Transverse colon (tissue), 4 donors: ENCODE measurements at regions not wholly inside any gene's neighbourhood (a gene's known extent, or its start where the extent isn't known, plus 50 kb on each side); places are given as distances from the start of the nearest gene placed in this dataset.

Experiments
- DNase-seq: peaks from one replicate; pipeline ENCODE4 v3.0.0-alpha.2; 2019
- H3K27ac ChIP-seq, 4 donors: fragments of 200-600 bp; sonication (generic); 2 replicates each; pipeline ENCODE4 v1.5.1; 2016 to 2018; ENCODE audit warnings: inconsistent platforms in 4 of 4
- H3K27me3 ChIP-seq: fragments of 200-600 bp; sonication (generic); 2 replicates; pipeline ENCODE4 v1.5.1; 2017; ENCODE audit warnings: inconsistent platforms
- H3K36me3 ChIP-seq, 4 donors: fragments of 200-600 bp; sonication (generic); 2 replicates each; pipeline ENCODE4 v1.5.1; 2017 to 2019; ENCODE audit warnings: inconsistent platforms in 4 of 4
- H3K4me1 ChIP-seq, 4 donors: fragments of 200-600 bp; sonication (generic); 2 replicates each; pipeline ENCODE4 v1.5.1; 2017 to 2020; ENCODE audit warnings: inconsistent platforms in 4 of 4
- H3K4me3 ChIP-seq, 4 donors: fragments of 200-600 bp; sonication (generic); 1 replicate in 1 of 4; 2 replicates in 3 of 4; pipeline versions ENCODE4 v1.5.1 to v1.6.1; 2017 to 2019; ENCODE audit warnings: inconsistent platforms in 4 of 4
- H3K9me3 ChIP-seq, 2 donors: fragments of 200-600 bp; sonication (generic); 2 replicates each; pipeline ENCODE4 v1.5.1; 2017 to 2019; ENCODE audit warnings: inconsistent platforms in 2 of 2
- EP300 ChIP-seq: sonication (generic); formaldehyde crosslinking; IDR thresholded peaks from one replicate; pipeline ENCODE4 v1.6.1; 2017; ENCODE audit warnings: antibody characterized with exemption, low read depth
- POLR2A ChIP-seq: fragments of 450-650 bp; IDR thresholded peaks from one replicate; pipeline ENCODE4 v1.6.1; 2016; ENCODE audit warnings: antibody characterized with exemption, mild to moderate bottlenecking, moderate library complexity
- POLR2AphosphoS5 ChIP-seq, 3 donors: sonication (generic); formaldehyde crosslinking; IDR thresholded peaks; one replicate each; pipeline ENCODE4 v1.6.1; 2016; ENCODE audit warnings: antibody characterized with exemption in 3 of 3
- WGBS, 2 donors: methylation state at CpG; one replicate each; pipeline ENCODE4 v1.1.5; 2018; ENCODE audit warnings: low coverage in 1 of 2; 5-methylcytosine and 5-hydroxymethylcytosine counted together
- in situ Hi-C, 4 donors: fragments of 200-750 bp; cut with MboI; loops; one replicate each; pipeline versions ENCODE4 v1.15.0 to v1.15.1; 2017; ENCODE audit warnings: low sequenced_read_pairs in 3 of 4, low pct_ligation_motif_present in 1 of 4, low pct_unique_long_range_greater_than_20kb in 1 of 4
- intact Hi-C: fragments of 100-400 bp; cut with DNase I; formaldehyde crosslinking; loops from one replicate; pipeline ENCODE4 v1.15.1; 2023; ENCODE audit warnings: low total_unique reads
- TF ChIP-seq, protein P1 (sequence below), 5 experiments: fragments of 200-600 bp in 3 of 5; fragments of 450-650 bp in 2 of 5; sonication (generic) in 3 of 5; IDR thresholded peaks; 1 replicate in 2 of 5; 2 replicates in 3 of 5; pipeline ENCODE4 v1.5.1; 2016 to 2017; ENCODE audit warnings: antibody characterized with exemption in 5 of 5, inconsistent platforms in 3 of 5, mild to moderate bottlenecking in 2 of 5, moderate library complexity in 1 of 5

DNA sequence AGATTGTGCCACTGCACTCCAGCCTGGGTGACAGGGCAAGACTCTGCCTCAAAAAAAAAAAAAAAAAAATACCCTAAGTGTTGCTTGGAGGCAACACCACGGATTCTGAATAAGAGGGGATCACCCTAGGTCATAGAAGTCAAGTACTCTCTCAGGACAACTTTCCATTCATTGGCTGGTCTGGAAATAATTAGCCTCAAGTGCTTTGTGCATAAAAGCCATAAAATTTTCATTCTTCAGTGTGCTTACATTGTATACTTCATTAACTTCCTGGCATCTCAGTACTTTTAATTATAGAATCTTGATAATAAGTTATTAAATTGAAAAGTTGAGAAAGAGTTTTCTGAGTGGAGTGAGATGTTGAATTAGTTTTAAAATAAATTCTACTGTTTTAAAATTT is 876.1 kb upstream of the FAM98A start:
- no peak for DNase-seq
- 17% methylated on average over 1 of the region's 1 CpG; no CpG with 5 or more reads in 1 of the 2 donors for WGBS, 2 donors
- Histone ChIP-seq H3K4me1 (no peaks in the 10 kb centered on the region), H3K36me3 (no peaks in the 10 kb centered on the region), H3K9me3 (no peaks in the 10 kb centered on the region), H3K27me3 (no peaks in the 10 kb centered on the region), H3K27ac (no peak overlapping the region), H3K4me3 (no peak overlapping the region)
- intact Hi-C loops, result no loop called here
- in situ Hi-C loops, result no loop called here
- TF ChIP-seq, protein P1, sequence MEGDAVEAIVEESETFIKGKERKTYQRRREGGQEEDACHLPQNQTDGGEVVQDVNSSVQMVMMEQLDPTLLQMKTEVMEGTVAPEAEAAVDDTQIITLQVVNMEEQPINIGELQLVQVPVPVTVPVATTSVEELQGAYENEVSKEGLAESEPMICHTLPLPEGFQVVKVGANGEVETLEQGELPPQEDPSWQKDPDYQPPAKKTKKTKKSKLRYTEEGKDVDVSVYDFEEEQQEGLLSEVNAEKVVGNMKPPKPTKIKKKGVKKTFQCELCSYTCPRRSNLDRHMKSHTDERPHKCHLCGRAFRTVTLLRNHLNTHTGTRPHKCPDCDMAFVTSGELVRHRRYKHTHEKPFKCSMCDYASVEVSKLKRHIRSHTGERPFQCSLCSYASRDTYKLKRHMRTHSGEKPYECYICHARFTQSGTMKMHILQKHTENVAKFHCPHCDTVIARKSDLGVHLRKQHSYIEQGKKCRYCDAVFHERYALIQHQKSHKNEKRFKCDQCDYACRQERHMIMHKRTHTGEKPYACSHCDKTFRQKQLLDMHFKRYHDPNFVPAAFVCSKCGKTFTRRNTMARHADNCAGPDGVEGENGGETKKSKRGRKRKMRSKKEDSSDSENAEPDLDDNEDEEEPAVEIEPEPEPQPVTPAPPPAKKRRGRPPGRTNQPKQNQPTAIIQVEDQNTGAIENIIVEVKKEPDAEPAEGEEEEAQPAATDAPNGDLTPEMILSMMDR (IDR thresholded peaks at IDR 0.05), result no peak
- no peak for TF ChIP-seq POLR2AphosphoS5 (IDR thresholded peaks at IDR 0.05)
- TF ChIP-seq EP300, result no peak
- TF ChIP-seq POLR2A, result no peak

GRCh38 chr2:34474646-34475045 is 875.5 kb upstream of the FAM98A start:
- Histone ChIP-seq H3K27ac (no peak overlapping the region), H3K27me3 (no peaks in the 10 kb centered on the region), H3K9me3 (no peaks in the 10 kb centered on the region), H3K36me3 (no peaks in the 10 kb centered on the region), H3K4me1 (no peaks in the 10 kb centered on the region), H3K4me3 (no peak overlapping the region)
- WGBS, 2 donors, result 70% methylated on average over 1 of the region's 1 CpG; no CpG with 5 or more reads in 1 of the 2 donors
- DNase-seq, result no peak
- in situ Hi-C loops, result loop anchor here in 1 of 4 donors (5.0 kb wide), 1 partner anchor 38 kb away; no protein-coding TSS in a partner anchor
- no peak for TF ChIP-seq POLR2A
- TF ChIP-seq, protein P1 (IDR thresholded peaks at IDR 0.05), result no peak
- no peak for TF ChIP-seq EP300
- no peak for TF ChIP-seq POLR2AphosphoS5 (IDR thresholded peaks at IDR 0.05)
- intact Hi-C loops, result no loop called here

DNA sequence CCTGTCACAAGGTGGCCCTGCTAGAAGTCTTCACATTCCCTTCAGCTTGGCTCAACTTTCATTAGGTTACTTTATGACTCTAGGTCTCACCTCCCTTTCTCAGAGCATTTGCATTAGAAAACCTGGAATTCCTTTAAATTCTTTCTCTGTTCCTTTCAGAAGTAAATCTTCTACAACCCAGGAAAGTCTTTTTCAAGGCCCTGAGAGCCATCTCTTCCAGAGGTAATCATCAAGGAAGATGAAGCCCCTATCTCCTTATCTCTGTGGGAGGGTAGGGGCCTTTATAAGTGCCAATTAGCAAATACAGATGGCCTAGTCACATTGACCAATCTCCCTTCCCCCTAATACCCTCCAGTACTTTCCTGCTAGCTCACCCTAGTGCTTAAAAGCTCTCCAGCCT is 848.0 kb upstream of the FAM98A start:
- intact Hi-C loops, result no loop called here
- H3K9me3 ChIP-seq, result peaks cover 0 to 13% of the 10 kb centered on the region in 2 donors
- H3K4me3 ChIP-seq, result no peak overlapping the region
- H3K27me3 ChIP-seq, result no peaks in the 10 kb centered on the region
- in situ Hi-C loops, result no loop called here
- H3K4me1 ChIP-seq, result no peaks in the 10 kb centered on the region
- DNase-seq, result no peak
- H3K27ac ChIP-seq, result no peak overlapping the region
- no peaks in the 10 kb centered on the region for H3K36me3 ChIP-seq
- TF ChIP-seq EP300 (no peak), POLR2A (no peak), POLR2AphosphoS5 (IDR thresholded peaks at IDR 0.05) (no peak)
- TF ChIP-seq, protein P1 (IDR thresholded peaks at IDR 0.05), result no peak

GRCh38 chr2:34423301-34423700 is 824.2 kb upstream of the FAM98A start:
- no peak for TF ChIP-seq EP300
- TF ChIP-seq, protein P1 (IDR thresholded peaks at IDR 0.05), result no peak
- no peak for TF ChIP-seq POLR2A
- no peak for TF ChIP-seq POLR2AphosphoS5 (IDR thresholded peaks at IDR 0.05)
- no peaks in the 10 kb centered on the region for H3K36me3 ChIP-seq
- no peak for DNase-seq
- H3K4me3 ChIP-seq, result no peak overlapping the region
- H3K27ac ChIP-seq, result no peak overlapping the region
- H3K9me3 ChIP-seq, result no peaks in the 10 kb centered on the region
- intact Hi-C loops, result no loop called here
- in situ Hi-C loops, result no loop called here
- H3K4me1 ChIP-seq, result no peaks in the 10 kb centered on the region
- H3K27me3 ChIP-seq, result no peaks in the 10 kb centered on the region
- WGBS, 2 donors, result 92 to 96% methylated on average over 2 of the region's 2 CpGs
